Stimulated activated CD4-positive, alpha-beta T cell treated with anti-CD3 and anti-CD28 coated beads, TNF-alpha, amount 100 ng/mL, for 24 hours (primary cell): ENCODE measurements at regions not wholly inside any gene's neighbourhood (a gene's known extent, or its start where the extent isn't known, plus 50 kb on each side); places are given as distances from the start of the nearest gene placed in this dataset.

Experiments
- DNase-seq, 3 experiments: peaks; one replicate each; pipeline ENCODE4 v3.0.0-alpha.2; 2020; ENCODE audit warnings: low read depth in 3 of 3

- peak in 1 of 3 experiments; percentile 19 for DNase-seq
Measured at GRCh38 chr11:128195057-128195751, 392.2 kb downstream of the ETS1 start.

- DNase-seq: no peak
Measured at GRCh38 chr11:128194216-128194615, 393.1 kb downstream of the ETS1 start.

- no peak for DNase-seq
Measured at GRCh38 chr11:128193615-128194014, 393.7 kb downstream of the ETS1 start.

- DNase-seq: no peak
Measured at GRCh38 chr11:128190312-128190711, 397.0 kb downstream of the ETS1 start.

GRCh38 chr11:128189823-128190222 lies 397.5 kb downstream of the ETS1 start:
- DNase-seq: no peak

GRCh38 chr11:128188346-128189004 lies 398.9 kb downstream of the ETS1 start:
- no peak for DNase-seq

- DNase-seq: no peak
Measured at GRCh38 chr11:128187835-128188234, 399.5 kb downstream of the ETS1 start.

GRCh38 chr11:128187377-128187776 lies 400.0 kb downstream of the ETS1 start:
- DNase-seq: no peak

- DNase-seq: no peak
Measured at GRCh38 chr11:128184981-128185380, 402.4 kb downstream of the ETS1 start.

- peak in 1 of 3 experiments; percentile 5 for DNase-seq
Measured at GRCh38 chr11:128182844-128183243, 404.5 kb downstream of the ETS1 start.

- DNase-seq: no peak
Measured at GRCh38 chr11:128181984-128182383, 405.4 kb downstream of the ETS1 start.

- DNase-seq: no peak
Measured at GRCh38 chr11:128181088-128181480, 406.3 kb downstream of the ETS1 start.

- DNase-seq: no peak
Measured at GRCh38 chr11:128180441-128181087, 406.8 kb downstream of the ETS1 start.

GRCh38 chr11:128179512-128179911 lies 407.8 kb downstream of the ETS1 start:
- DNase-seq: no peak

GRCh38 chr11:128179039-128179438 lies 408.3 kb downstream of the ETS1 start:
- no peak for DNase-seq

GRCh38 chr11:128174465-128175291 lies 412.7 kb downstream of the ETS1 start:
- no peak for DNase-seq

- DNase-seq: peak; percentile 72 to 86 (median 84)
Measured at GRCh38 chr11:128172046-128172878, 415.1 kb downstream of the ETS1 start.

- no peak for DNase-seq
Measured at GRCh38 chr11:128171506-128171905, 415.9 kb downstream of the ETS1 start.

- DNase-seq: no peak
Measured at GRCh38 chr11:128165572-128165971, 421.8 kb downstream of the ETS1 start.

GRCh38 chr11:128164080-128164741 lies 423.1 kb downstream of the ETS1 start:
- DNase-seq: no peak

GRCh38 chr11:128161994-128162393 lies 425.4 kb downstream of the ETS1 start:
- DNase-seq: no peak
